Endothelial cell of umbilical vein (primary cell): ENCODE measurements at regions not wholly inside any gene's neighbourhood (a gene's known extent, or its start where the extent isn't known, plus 50 kb on each side); places are given as distances from the start of the nearest gene placed in this dataset.

Source experiments
- BruUV-seq: library from RNA; stranded (reverse); fragments of 400-500 nt; replicated peaks from 2 replicates; lab custom pipeline; 2021; lab: Mats Ljungman, UMichigan
- CTCF ChIA-PET: fragments of 300-600, 350-600 bp; sonication (Branson Sonifier 250); formaldehyde crosslinking; loops from one replicate; lab custom pipeline; 2021; ENCODE audit warnings: antibody characterized with exemption, inconsistent platforms; lab: Charles Lee
- POLR2A ChIA-PET: fragments of 300-600, 350-600 bp; sonication (Branson Sonifier 250); formaldehyde crosslinking; loops from one replicate; lab custom pipeline; 2021; ENCODE audit warnings: antibody characterized with exemption, inconsistent platforms; lab: Charles Lee
- DNase-seq: peaks from one replicate; pipeline ENCODE4 v3.0.0-alpha.2; 2011; ENCODE audit warnings: low read depth, low spot score
- FAIRE-seq: peaks from 2 replicates; lab custom pipeline; 2011; peaks lifted over from hg19 to GRCh38; lab: Jason Lieb, UNC
- H2AFZ ChIP-seq: 2 replicates; pipeline ENCODE4 v1.6.0; 2012; ENCODE audit warnings: low read depth, low read length, control low read depth, inconsistent platforms
- H3K27ac ChIP-seq: 2 replicates; pipeline ENCODE4 v1.5.1; 2011; ENCODE audit warnings: low read depth, mild to moderate bottlenecking, control low read depth, low read length, moderate library complexity; ENCODE audit not compliant: insufficient read depth
- H3K27me3 ChIP-seq, 2 experiments: 2 replicates each; pipeline versions ENCODE4 v1.6.0 to v1.6.1; 2011; ENCODE audit warnings: low read length in 2 of 2, mixed read lengths in 1 of 2; ENCODE audit not compliant: control insufficient read depth in 2 of 2, insufficient read depth in 2 of 2
- H3K36me3 ChIP-seq, 2 experiments: 2 replicates in 1 of 2; 3 replicates in 1 of 2; pipeline ENCODE4 v1.5.1; 2011; ENCODE audit warnings: low read length in 2 of 2, mild to moderate bottlenecking in 1 of 2, moderate library complexity in 1 of 2; ENCODE audit not compliant: control insufficient read depth in 2 of 2, insufficient read depth in 2 of 2; ENCODE audit errors: extremely low read depth in 1 of 2
- H3K4me1 ChIP-seq: 3 replicates; pipeline ENCODE4 v1.5.1; 2011; ENCODE audit warnings: mild to moderate bottlenecking, low read length; ENCODE audit not compliant: control insufficient read depth, insufficient read depth; ENCODE audit errors: extremely low read depth
- H3K4me2 ChIP-seq: 2 replicates; pipeline ENCODE4 v1.6.1; 2011; ENCODE audit warnings: low read length, control low read depth, mixed read lengths; ENCODE audit not compliant: insufficient read depth
- H3K4me3 ChIP-seq, 3 experiments: fragments of 200-600 bp in 1 of 3; sonication (generic), shearing (Covaris generic) in 1 of 3; replicated peaks in 1 of 3; 2 replicates each; pipeline ENCODE4 v1.5.1; 2011 to 2016; ENCODE audit warnings: control low read depth in 3 of 3, low read length in 3 of 3, mild to moderate bottlenecking in 2 of 3, inconsistent platforms in 1 of 3, low read depth in 1 of 3, moderate library complexity in 1 of 3; ENCODE audit not compliant: insufficient read depth in 1 of 3
- H3K79me2 ChIP-seq: 2 replicates; pipeline ENCODE4 v1.6.0; 2012; ENCODE audit warnings: low read length, inconsistent platforms; ENCODE audit not compliant: control insufficient read depth, insufficient read depth
- H3K9ac ChIP-seq: replicated peaks from 2 replicates; pipeline ENCODE3; 2011; ENCODE audit warnings: low read length, control low read depth; ENCODE audit not compliant: insufficient read depth; ENCODE audit errors: extremely low read depth
- H3K9me1 ChIP-seq: replicated peaks from 3 replicates; pipeline ENCODE4 v1.6.0; 2011; ENCODE audit warnings: mild to moderate bottlenecking, low read length; ENCODE audit not compliant: control insufficient read depth, insufficient read depth; ENCODE audit errors: extremely low read depth
- H3K9me3 ChIP-seq: replicated peaks from 2 replicates; pipeline ENCODE4 v1.5.1; 2012; ENCODE audit warnings: low read length, inconsistent platforms; ENCODE audit not compliant: control insufficient read depth, insufficient read depth
- H4K20me1 ChIP-seq: replicated peaks from 2 replicates; pipeline ENCODE3; 2011; ENCODE audit warnings: mild to moderate bottlenecking, low read length; ENCODE audit not compliant: control insufficient read depth, insufficient read depth; ENCODE audit errors: extremely low read depth
- CTCF ChIP-seq, 2 donors: IDR thresholded peaks; 1 replicate in 1 of 2; 2 replicates in 1 of 2; pipeline ENCODE4 v1.5.1; 2011; ENCODE audit warnings: low read length in 2 of 2, mild to moderate bottlenecking in 2 of 2, moderate library complexity in 2 of 2, control low read depth in 1 of 2, inconsistent platforms in 1 of 2, low read depth in 1 of 2; ENCODE audit not compliant: insufficient read depth in 1 of 2; ENCODE audit errors: extremely low read depth in 1 of 2
- EZH2 ChIP-seq: IDR thresholded peaks from 2 replicates; pipeline ENCODE4 v1.6.1; 2012; ENCODE audit warnings: borderline replicate concordance, low read depth, mild to moderate bottlenecking, moderate library complexity, low read length, inconsistent platforms; ENCODE audit not compliant: severe bottlenecking
- FOS ChIP-seq: IDR thresholded peaks from 2 replicates; pipeline ENCODE4 v1.6.1; 2011; ENCODE audit warnings: mild to moderate bottlenecking, low read length, moderate library complexity, borderline replicate concordance; ENCODE audit not compliant: insufficient read depth
- GATA2 ChIP-seq: IDR thresholded peaks from 2 replicates; pipeline ENCODE4 v1.7.0; 2011; ENCODE audit warnings: low read depth, mild to moderate bottlenecking, moderate library complexity, mixed read lengths, low read length; ENCODE audit not compliant: insufficient read length, insufficient read depth
- JUN ChIP-seq: IDR thresholded peaks from 2 replicates; pipeline ENCODE4 v1.6.1; 2011; ENCODE audit warnings: borderline replicate concordance, low read depth; ENCODE audit not compliant: insufficient read length, insufficient read depth
- MAX ChIP-seq: IDR thresholded peaks from 2 replicates; pipeline ENCODE4 v1.6.1; 2011; ENCODE audit not compliant: insufficient read depth, insufficient read length
- MYC ChIP-seq: IDR thresholded peaks from one replicate; pipeline ENCODE4 v1.6.1; 2011; ENCODE audit warnings: mild to moderate bottlenecking, low read depth, low read length
- POLR2A ChIP-seq: IDR thresholded peaks from 2 replicates; pipeline ENCODE4 v1.6.1; 2012; ENCODE audit warnings: low read depth, mild to moderate bottlenecking, control low read depth, low read length
- POLR2AphosphoS5 ChIP-seq: IDR thresholded peaks from 2 replicates; pipeline ENCODE4 v1.6.1; 2012; ENCODE audit warnings: low read depth, mild to moderate bottlenecking, control low read depth, low read length, moderate library complexity; ENCODE audit not compliant: insufficient read depth
- dilution Hi-C: fragments of 300-500 bp; cut with MboI; formaldehyde crosslinking; loops from one replicate; pipeline ENCODE4 v1.15.0; 2019; ENCODE audit warnings: low sequenced_read_pairs; ENCODE audit not compliant: extremely low pct_ligation_motif_present
- intact Hi-C: fragments of 100-400 bp; cut with micrococcal nuclease; formaldehyde crosslinking; loops from one replicate; pipeline ENCODE4 v1.10.0; 2022

- Histone ChIP-seq H3K27me3 (no peaks in the 10 kb centered on the region), H3K4me2 (no peak overlapping the region), H3K4me3 (no peak overlapping the region), H2AFZ (no peak overlapping the region), H3K27ac (no peak overlapping the region), H4K20me1 (no peaks in the 10 kb centered on the region), H3K79me2 (no peaks in the 10 kb centered on the region), H3K9me1 (no peaks in the 10 kb centered on the region), H3K9ac (no peak overlapping the region), H3K4me1 (no peaks in the 10 kb centered on the region), H3K36me3 (no peaks in the 10 kb centered on the region), H3K9me3 (no peaks in the 10 kb centered on the region)
- BruUV-seq: no TSS peak
- dilution Hi-C loops (no loop called here), intact Hi-C loops (no loop called here)
- POLR2A ChIA-PET: no interaction called here
- DNase-seq (no peak), FAIRE-seq (no peak)
- no peak for TF ChIP-seq GATA2
- no peak for TF ChIP-seq EZH2
- no peak for TF ChIP-seq POLR2A
- TF ChIP-seq CTCF (IDR thresholded peaks at IDR 0.05; ENCODE audit: extremely low read depth in 1 of 2, insufficient read depth in 1 of 2, low read depth in 1 of 2, low read length in 2 of 2): no peak
- TF ChIP-seq MYC: no peak
- CTCF ChIA-PET: no interaction called here
These were observed 124.5 kb upstream of the CES5A start for GRCh38 chr16:55999683-56000082.

DNA sequence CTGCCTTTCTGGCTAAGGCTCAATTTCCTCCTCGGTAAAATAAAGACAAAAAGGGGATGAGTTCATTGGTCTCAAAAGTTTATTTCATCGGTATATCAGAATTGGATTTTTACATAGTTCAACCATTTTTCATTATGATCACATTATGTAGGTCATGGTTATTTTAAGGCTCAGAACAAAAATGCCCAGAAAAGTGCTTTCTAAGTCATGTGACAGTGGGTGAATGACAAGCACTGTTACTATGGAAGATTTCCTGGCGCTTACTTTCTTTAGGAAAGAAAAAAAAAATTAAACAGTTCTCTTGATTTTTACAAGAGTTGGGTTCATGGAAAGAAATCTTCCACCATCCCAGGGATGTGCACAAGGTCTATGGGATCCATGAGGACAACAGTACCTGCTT, 117.9 kb upstream of the CES5A start:
- FAIRE-seq: no peak
- H3K79me2 ChIP-seq: no peaks in the 10 kb centered on the region
- no peaks in the 10 kb centered on the region for H3K27me3 ChIP-seq
- BruUV-seq: no TSS peak
- no peak for DNase-seq
- H3K9ac ChIP-seq: no peak overlapping the region
- no peak overlapping the region for H3K27ac ChIP-seq
- TF ChIP-seq FOS: no peak
- no peak for TF ChIP-seq POLR2A
- no peak for TF ChIP-seq MAX
- no peak for TF ChIP-seq JUN
- TF ChIP-seq MYC: no peak
- no peak for TF ChIP-seq EZH2
- no peak for TF ChIP-seq POLR2AphosphoS5
- no peak for TF ChIP-seq GATA2
- TF ChIP-seq CTCF (IDR thresholded peaks at IDR 0.05; ENCODE audit: extremely low read depth in 1 of 2, insufficient read depth in 1 of 2, low read depth in 1 of 2, low read length in 2 of 2): no peak
- H4K20me1 ChIP-seq: no peaks in the 10 kb centered on the region
- dilution Hi-C loops (no loop called here), intact Hi-C loops (no loop called here)
- no peaks in the 10 kb centered on the region for H3K9me3 ChIP-seq
- no peaks in the 10 kb centered on the region for H3K9me1 ChIP-seq
- no peak overlapping the region for H3K4me3 ChIP-seq
- CTCF ChIA-PET: no interaction called here
- POLR2A ChIA-PET: no interaction called here
- no peaks in the 10 kb centered on the region for H3K4me1 ChIP-seq
- no peak overlapping the region for H2AFZ ChIP-seq
- H3K36me3 ChIP-seq: no peaks in the 10 kb centered on the region
- no peak overlapping the region for H3K4me2 ChIP-seq
